IMR-90 (cell line): ENCODE measurements at regions not wholly inside any gene's neighbourhood (a gene's known extent, or its start where the extent isn't known, plus 50 kb on each side); places are given as distances from the start of the nearest gene placed in this dataset.

Experiments used
- ATAC-seq: fragments of 200-7000 bp; cut with Tn5 transposase; 2 replicates; pipeline ENCODE4 v1.9.1; 2020; ENCODE audit warnings: low read depth, mild to moderate bottlenecking, moderate library complexity
- BruUV-seq: library from RNA; stranded (reverse); fragments of 400-500 nt; replicated peaks from 2 replicates; lab custom pipeline; 2021; lab: Mats Ljungman, UMichigan
- CTCF ChIA-PET: fragments of 300-600 bp; formaldehyde crosslinking; extraction: SDS; loops from one replicate; lab custom pipeline; 2021; ENCODE audit warnings: antibody characterized with exemption; lab: Yijun Ruan, JAX
- POLR2A ChIA-PET: fragments of 300-600 bp; sonication (Branson Sonifier 250); formaldehyde crosslinking; loops from one replicate; lab custom pipeline; 2022; ENCODE audit warnings: antibody characterized with exemption; ENCODE audit not compliant: unreplicated experiment; lab: Charles Lee
- DNase-seq: peaks from one replicate; pipeline ENCODE4 v3.0.0; 2013
- H2AFZ ChIP-seq: replicated peaks from 2 replicates; pipeline ENCODE3; 2013; ENCODE audit warnings: low read length, mild to moderate bottlenecking; ENCODE audit not compliant: poor library complexity
- H2AK5ac ChIP-seq: 2 replicates; pipeline ENCODE4 v1.6.1; 2013; ENCODE audit warnings: low read depth, low read length, inconsistent platforms
- H2AK9ac ChIP-seq: replicated peaks from 2 replicates; pipeline ENCODE3; 2013; ENCODE audit warnings: mild to moderate bottlenecking, low read depth, low read length, moderate library complexity; ENCODE audit not compliant: poor library complexity
- H2BK120ac ChIP-seq: 2 replicates; pipeline ENCODE4 v1.6.1; 2013; ENCODE audit warnings: low read depth, low read length, inconsistent platforms
- H2BK15ac ChIP-seq: 3 replicates; pipeline ENCODE4 v1.6.1; 2013; ENCODE audit warnings: low read depth, low read length, inconsistent platforms
- H2BK20ac ChIP-seq: 2 replicates; pipeline ENCODE4 v1.6.1; 2013; ENCODE audit warnings: low read depth, mild to moderate bottlenecking, inconsistent platforms, low read length, moderate library complexity
- H2BK5ac ChIP-seq: 2 replicates; pipeline ENCODE4 v1.6.1; 2013; ENCODE audit warnings: mild to moderate bottlenecking, low read depth, low read length, inconsistent platforms; ENCODE audit not compliant: poor library complexity, severe bottlenecking
- H3K14ac ChIP-seq: replicated peaks from 2 replicates; pipeline ENCODE4 v1.6.1; 2013; ENCODE audit warnings: low read depth, low read length, inconsistent platforms
- H3K18ac ChIP-seq: 2 replicates; pipeline ENCODE4 v1.6.1; 2013; ENCODE audit warnings: low read depth, low read length, control low read depth
- H3K23ac ChIP-seq: 2 replicates; pipeline ENCODE4 v1.6.1; 2013; ENCODE audit warnings: low read depth, low read length, inconsistent platforms
- H3K27ac ChIP-seq: 2 replicates; pipeline ENCODE4 v1.5.1; 2013; ENCODE audit warnings: mild to moderate bottlenecking, control low read depth, low read length; ENCODE audit not compliant: insufficient read depth
- H3K27me3 ChIP-seq: 2 replicates; pipeline ENCODE4 v1.6.1; 2013; ENCODE audit warnings: low read length; ENCODE audit not compliant: control insufficient read depth, insufficient read depth
- H3K36me3 ChIP-seq: 2 replicates; pipeline ENCODE4 v1.6.1; 2013; ENCODE audit warnings: low read length, mixed read lengths; ENCODE audit not compliant: control insufficient read depth, insufficient read depth
- H3K4ac ChIP-seq: 2 replicates; pipeline ENCODE4 v1.6.1; 2013; ENCODE audit warnings: low read depth, low read length, inconsistent platforms
- H3K4me1 ChIP-seq: 2 replicates; pipeline ENCODE4 v1.6.1; 2013; ENCODE audit warnings: low read length, mixed read lengths; ENCODE audit not compliant: control insufficient read depth, insufficient read depth
- H3K4me2 ChIP-seq: 2 replicates; pipeline ENCODE4 v1.6.1; 2013; ENCODE audit warnings: low read depth, mild to moderate bottlenecking, control low read depth, low read length, moderate library complexity
- H3K4me3 ChIP-seq: 2 replicates; pipeline ENCODE4 v1.5.1; 2013; ENCODE audit warnings: low read depth, mild to moderate bottlenecking, control low read depth, low read length, moderate library complexity; ENCODE audit not compliant: insufficient read depth
- H3K56ac ChIP-seq: 2 replicates; pipeline ENCODE4 v1.6.1; 2013; ENCODE audit warnings: low read length, inconsistent platforms; ENCODE audit not compliant: insufficient read depth; ENCODE audit errors: extremely low read depth
- H3K79me1 ChIP-seq, 2 experiments: 2 replicates each; pipeline ENCODE4 v1.6.1; 2013; ENCODE audit warnings: low read length in 2 of 2, inconsistent platforms in 1 of 2, low read depth in 1 of 2
- H3K9ac ChIP-seq: 2 replicates; pipeline ENCODE4 v1.6.1; 2013; ENCODE audit warnings: low read depth, low read length, control low read depth
- H3K9me1 ChIP-seq: 2 replicates; pipeline ENCODE4 v1.6.1; 2013; ENCODE audit warnings: low read length, inconsistent platforms; ENCODE audit not compliant: insufficient read depth
- H3K9me3 ChIP-seq: 2 replicates; pipeline ENCODE4 v1.6.1; 2013; ENCODE audit warnings: low read length; ENCODE audit not compliant: control insufficient read depth, insufficient read depth
- H4K20me1 ChIP-seq: 2 replicates; pipeline ENCODE4 v1.6.1; 2013; ENCODE audit warnings: low read length, inconsistent platforms; ENCODE audit not compliant: insufficient read depth
- H4K5ac ChIP-seq: 2 replicates; pipeline ENCODE4 v1.6.1; 2013; ENCODE audit warnings: mild to moderate bottlenecking, low read depth, low read length, control low read depth
- H4K8ac ChIP-seq, 2 experiments: 2 replicates each; pipeline ENCODE4 v1.6.1; 2013; ENCODE audit warnings: low read depth in 2 of 2, low read length in 2 of 2, control low read depth in 1 of 2, inconsistent platforms in 1 of 2
- H4K91ac ChIP-seq: 2 replicates; pipeline ENCODE4 v1.6.1; 2013; ENCODE audit warnings: low read depth, low read length, inconsistent platforms; ENCODE audit not compliant: insufficient read depth
- CEBPB ChIP-seq: IDR thresholded peaks from 2 replicates; pipeline ENCODE4 v1.6.1; 2012; ENCODE audit warnings: low read depth, low read length, improper control_type of control experiment
- MAZ ChIP-seq: IDR thresholded peaks from 2 replicates; pipeline ENCODE4 v1.6.1; 2012; ENCODE audit warnings: low read depth, mild to moderate bottlenecking, low read length, improper control_type of control experiment, moderate library complexity, borderline replicate concordance
- MXI1 ChIP-seq: IDR thresholded peaks from 2 replicates; pipeline ENCODE4 v1.6.1; 2012; ENCODE audit warnings: low read depth, mild to moderate bottlenecking, low read length, moderate library complexity, borderline replicate concordance
- SMC3 ChIP-seq: fragments of 150-350 bp; IDR thresholded peaks from 2 replicates; pipeline ENCODE4 v1.6.1; 2016; ENCODE audit warnings: low read depth, mild to moderate bottlenecking, antibody characterized with exemption, low read length, moderate library complexity
- WGBS, 2 experiments: methylation state at CpG; one replicate each; pipeline versions ENCODE4 v1.1.5 to v1.1.7; 2013; ENCODE audit warnings: missing lambda C conversion rate in 2 of 2; ENCODE audit not compliant: insufficient read length in 1 of 2; ENCODE audit errors: extremely low coverage in 2 of 2; 5-methylcytosine and 5-hydroxymethylcytosine counted together
- dilution Hi-C: fragments of 300-500 bp; cut with HindIII; formaldehyde crosslinking; loops from one replicate; pipeline ENCODE4 v1.14.3; 2018; ENCODE audit warnings: low sequenced_read_pairs; ENCODE audit not compliant: unreplicated experiment
- in situ Hi-C: fragments of 300-500 bp; cut with MboI; formaldehyde crosslinking; loops from 3 replicates; pipeline ENCODE4 v1.14.3; 2019; ENCODE audit warnings: low sequenced_read_pairs, inconsistent platforms, mixed read lengths
- intact Hi-C: fragments of 100-400 bp; cut with micrococcal nuclease; formaldehyde crosslinking; loops from 2 replicates; pipeline ENCODE4 v1.10.0; 2022

- H3K9me1 ChIP-seq = no peaks in the 10 kb centered on the region
- POLR2A ChIA-PET = no interaction called here
- no peaks in the 10 kb centered on the region for H3K27me3 ChIP-seq
- no peak overlapping the region for H3K18ac ChIP-seq
- no peak overlapping the region for H2BK5ac ChIP-seq
- dilution Hi-C loops (no loop called here), intact Hi-C loops (no loop called here), in situ Hi-C loops (no loop called here)
- H2AK5ac ChIP-seq = no peak overlapping the region
- no peaks in the 10 kb centered on the region for H4K20me1 ChIP-seq
- H3K9ac ChIP-seq = no peak overlapping the region
- H3K23ac ChIP-seq = no peak overlapping the region
- no peak overlapping the region for H3K4me3 ChIP-seq
- H2AK9ac ChIP-seq = no peak overlapping the region
- no peak overlapping the region for H3K27ac ChIP-seq
- BruUV-seq = no TSS peak
- H2BK15ac ChIP-seq = no peak overlapping the region
- H3K4ac ChIP-seq = no peak overlapping the region
- H3K56ac ChIP-seq = no peak overlapping the region
- no peaks in the 10 kb centered on the region for H3K36me3 ChIP-seq
- no peak overlapping the region for H3K4me2 ChIP-seq
- no peaks in the 10 kb centered on the region for H3K4me1 ChIP-seq
- no peaks in the 10 kb centered on the region for H3K79me1 ChIP-seq
- no peak overlapping the region for H4K5ac ChIP-seq
- H2BK120ac ChIP-seq = no peak overlapping the region
- H3K14ac ChIP-seq = no peak overlapping the region
- no peak for ATAC-seq
- H2AFZ ChIP-seq = no peak overlapping the region
- H2BK20ac ChIP-seq = no peak overlapping the region
- no peak for DNase-seq
- H3K9me3 ChIP-seq = no peaks in the 10 kb centered on the region
- TF ChIP-seq CEBPB (no peak), MAZ (no peak), SMC3 (no peak), MXI1 (no peak)
- no peak overlapping the region for H4K91ac ChIP-seq
- H4K8ac ChIP-seq = no peak overlapping the region
- CTCF ChIA-PET = no interaction called here
- WGBS, 2 experiments = no CpG with 5 or more reads among the region's 1 CpG
Measured at GRCh38 chr6:81690073-81690472, 62.4 kb downstream of the TENT5A start.
